ENCODE measurements at regions not wholly inside any gene's neighbourhood (a gene's known extent, or its start where the extent isn't known, plus 50 kb on each side); places are given as distances from the start of the nearest gene placed in this dataset.

DNA sequence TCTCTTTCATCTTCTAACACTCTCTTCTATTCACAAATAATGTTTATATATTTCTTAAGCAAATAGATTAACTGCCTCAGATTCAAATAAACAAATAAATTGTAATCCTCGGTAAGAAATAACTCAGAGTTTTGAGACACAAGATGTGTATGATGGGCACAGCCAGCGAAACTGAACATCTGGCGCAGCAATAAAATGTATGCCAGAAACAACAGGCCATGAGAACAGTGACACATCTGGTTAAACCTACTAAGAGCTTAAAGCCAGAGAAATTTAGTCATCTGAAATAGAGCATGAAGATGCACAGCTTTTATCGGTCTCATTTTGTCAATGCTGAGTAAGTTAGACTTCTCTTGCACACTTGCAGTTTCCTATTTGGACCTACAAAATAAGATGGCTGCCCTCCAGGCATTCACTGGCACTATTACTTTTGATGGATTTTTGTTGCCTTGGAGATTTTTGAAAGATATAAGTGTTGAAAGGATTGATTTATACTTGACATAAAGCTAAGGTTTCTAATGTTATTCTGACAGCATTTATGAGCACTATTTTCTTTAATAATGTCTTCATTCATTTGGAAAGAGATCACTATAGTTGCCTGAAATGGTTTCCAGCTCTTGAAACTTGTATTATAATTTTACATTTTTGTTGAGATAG lies 1444.0 kb downstream of the PCDH18 start:
- DNase-seq = no peak
- Histone ChIP-seq H3K4me3 (replicated peaks in 1 of 3) (no peak overlapping the region), H3K9me3 (no peaks in the 10 kb centered on the region), H3K36me3 (no peaks in the 10 kb centered on the region), H3K4me1 (no peaks in the 10 kb centered on the region), H3K27me3 (no peaks in the 10 kb centered on the region), H3K27ac (no peak overlapping the region)
- WGBS, 2 donors = 87 to 92% methylated on average over 4 of the region's 4 CpGs
- intact Hi-C loops (cut with DNase I) = no loop called here
- no peak for TF ChIP-seq POLR2A (IDR thresholded peaks at IDR 0.05)
- TF ChIP-seq, protein P1, sequence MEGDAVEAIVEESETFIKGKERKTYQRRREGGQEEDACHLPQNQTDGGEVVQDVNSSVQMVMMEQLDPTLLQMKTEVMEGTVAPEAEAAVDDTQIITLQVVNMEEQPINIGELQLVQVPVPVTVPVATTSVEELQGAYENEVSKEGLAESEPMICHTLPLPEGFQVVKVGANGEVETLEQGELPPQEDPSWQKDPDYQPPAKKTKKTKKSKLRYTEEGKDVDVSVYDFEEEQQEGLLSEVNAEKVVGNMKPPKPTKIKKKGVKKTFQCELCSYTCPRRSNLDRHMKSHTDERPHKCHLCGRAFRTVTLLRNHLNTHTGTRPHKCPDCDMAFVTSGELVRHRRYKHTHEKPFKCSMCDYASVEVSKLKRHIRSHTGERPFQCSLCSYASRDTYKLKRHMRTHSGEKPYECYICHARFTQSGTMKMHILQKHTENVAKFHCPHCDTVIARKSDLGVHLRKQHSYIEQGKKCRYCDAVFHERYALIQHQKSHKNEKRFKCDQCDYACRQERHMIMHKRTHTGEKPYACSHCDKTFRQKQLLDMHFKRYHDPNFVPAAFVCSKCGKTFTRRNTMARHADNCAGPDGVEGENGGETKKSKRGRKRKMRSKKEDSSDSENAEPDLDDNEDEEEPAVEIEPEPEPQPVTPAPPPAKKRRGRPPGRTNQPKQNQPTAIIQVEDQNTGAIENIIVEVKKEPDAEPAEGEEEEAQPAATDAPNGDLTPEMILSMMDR (IDR thresholded peaks at IDR 0.05) = no peak

DNA sequence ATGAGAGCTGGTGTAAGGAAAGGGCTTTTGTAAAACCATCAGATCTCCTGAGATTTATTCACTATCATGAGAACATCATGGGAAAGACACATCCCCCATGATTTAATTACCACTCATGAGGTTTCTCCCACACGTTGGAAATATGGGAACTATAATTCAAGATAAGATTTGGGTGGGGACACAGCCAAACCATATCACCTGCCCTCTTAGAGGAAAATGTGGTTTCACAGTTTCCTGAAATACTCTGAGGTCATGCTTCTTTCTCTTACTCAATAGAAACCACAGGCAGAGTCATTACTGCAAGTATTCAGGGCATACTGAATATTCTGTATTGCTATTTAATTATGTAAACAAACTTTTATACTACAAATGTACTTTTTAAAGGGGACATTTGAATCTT lies 1453.3 kb downstream of the PCDH18 start:
- Histone ChIP-seq H3K27ac (no peak overlapping the region), H3K9me3 (no peaks in the 10 kb centered on the region), H3K36me3 (no peaks in the 10 kb centered on the region), H3K4me1 (no peaks in the 10 kb centered on the region), H3K4me3 (replicated peaks in 1 of 3) (no peak overlapping the region), H3K27me3 (no peaks in the 10 kb centered on the region)
- no peak for TF ChIP-seq POLR2A (IDR thresholded peaks at IDR 0.05)
- TF ChIP-seq, protein P1 (IDR thresholded peaks at IDR 0.05) = no peak
- 50 to 54% methylated on average over 1 of the region's 1 CpG for WGBS, 2 donors
- intact Hi-C loops (cut with DNase I) = no loop called here
- no peak for DNase-seq

DNA sequence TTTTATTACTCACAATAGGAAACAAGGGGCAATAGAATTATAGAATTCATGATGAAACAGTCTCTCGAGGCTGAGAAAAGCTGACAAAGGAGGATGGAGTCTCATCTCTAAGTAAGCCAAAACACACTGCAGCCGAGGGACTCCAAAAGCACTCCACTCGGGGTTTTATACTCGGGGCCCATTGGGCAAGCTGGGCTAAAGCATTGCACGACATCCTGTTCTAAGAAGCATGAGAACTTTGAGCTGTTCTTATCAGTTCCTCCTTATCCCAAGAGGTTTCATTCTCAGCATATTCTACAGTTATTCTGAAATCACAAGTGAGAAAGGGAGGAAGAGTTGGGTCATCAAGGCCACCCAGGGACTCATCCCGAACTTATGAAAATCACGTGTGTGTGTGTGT lies 1475.5 kb downstream of the PCDH18 start:
- 71 to 76% methylated on average over 7 of the region's 7 CpGs for whole genome bisulfite sequencing, 2 donors
- intact Hi-C loops (cut with DNase I) = no loop called here
- no peaks in the 10 kb centered on the region for H3K4me1 ChIP-seq
- H3K36me3 ChIP-seq = no peaks in the 10 kb centered on the region
- no peaks in the 10 kb centered on the region for H3K27me3 ChIP-seq
- no peak overlapping the region for H3K27ac ChIP-seq
- H3K4me3 ChIP-seq (replicated peaks in 1 of 3) = no peak overlapping the region
- H3K9me3 ChIP-seq = no peaks in the 10 kb centered on the region
- TF ChIP-seq, protein P1 (IDR thresholded peaks at IDR 0.05) = no peak
- TF ChIP-seq POLR2A (IDR thresholded peaks at IDR 0.05) = no peak
- DNase-seq = no peak

DNA sequence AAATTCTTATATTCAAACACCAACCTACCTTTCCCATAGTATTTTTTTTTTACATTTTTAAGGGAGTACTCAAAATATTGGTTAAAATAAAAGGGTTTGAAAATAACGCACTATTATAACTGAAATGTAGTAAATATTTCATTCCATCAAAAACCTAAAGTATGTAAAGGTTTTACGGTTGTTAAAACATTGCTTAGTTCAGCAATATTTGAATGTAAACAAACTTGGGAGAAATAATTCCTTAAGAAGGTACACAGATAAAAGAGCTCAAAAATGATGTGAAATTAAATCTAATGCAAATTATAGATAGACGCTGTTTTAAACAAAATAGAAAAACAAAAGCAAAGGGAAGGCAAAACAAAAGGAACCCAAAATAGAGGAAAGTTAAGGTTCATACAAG lies 1476.9 kb downstream of the PCDH18 start:
- Histone ChIP-seq H3K36me3 (no peaks in the 10 kb centered on the region), H3K27ac (no peak overlapping the region), H3K4me3 (replicated peaks in 1 of 3) (no peak overlapping the region), H3K9me3 (no peaks in the 10 kb centered on the region), H3K4me1 (no peaks in the 10 kb centered on the region), H3K27me3 (no peaks in the 10 kb centered on the region)
- WGBS, 2 donors = 93 to 95% methylated on average over 3 of the region's 3 CpGs
- TF ChIP-seq, protein P1 (IDR thresholded peaks at IDR 0.05) = no peak
- TF ChIP-seq POLR2A (IDR thresholded peaks at IDR 0.05) = no peak
- intact Hi-C loops (cut with DNase I) = no loop called here
- DNase-seq = no peak

DNA sequence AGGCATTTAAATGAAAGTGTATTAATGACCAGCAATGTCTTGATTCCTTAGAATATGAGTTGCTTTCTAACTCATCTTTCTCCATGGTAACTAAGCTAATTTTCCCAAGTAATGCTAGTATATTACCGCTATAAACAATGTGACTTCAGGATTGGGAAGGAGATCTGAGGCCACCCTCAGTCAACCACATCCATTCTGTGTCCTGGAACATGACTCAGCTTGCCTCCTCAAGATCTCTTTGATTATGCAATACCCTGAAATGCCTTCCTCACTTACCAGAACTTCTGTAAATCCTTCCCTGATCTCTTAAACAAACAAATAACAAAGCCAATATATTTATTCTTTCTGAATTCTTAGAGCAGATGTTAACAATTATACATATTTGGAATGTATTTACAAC lies 1495.5 kb downstream of the PCDH18 start:
- DNase-seq = no peak
- TF ChIP-seq, protein P1 (IDR thresholded peaks at IDR 0.05) = no peak
- TF ChIP-seq POLR2A (IDR thresholded peaks at IDR 0.05) = no peak
- Histone ChIP-seq H3K9me3 (no peaks in the 10 kb centered on the region), H3K27ac (no peak overlapping the region), H3K4me1 (no peaks in the 10 kb centered on the region), H3K4me3 (replicated peaks in 1 of 3) (no peak overlapping the region), H3K27me3 (no peaks in the 10 kb centered on the region), H3K36me3 (no peaks in the 10 kb centered on the region)
- intact Hi-C loops (cut with DNase I) = no loop called here
- 92 to 94% methylated on average over 1 of the region's 1 CpG for WGBS, 2 donors
